DMS 273 treated with DMSO at 0.1 percent for 48 hours (cell line): ENCODE measurements at regions not wholly inside any gene's neighbourhood (a gene's known extent, or its start where the extent isn't known, plus 50 kb on each side); places are given as distances from the start of the nearest gene placed in this dataset.
"Not testable (repeated sequence)": the region's sequence is repeated elsewhere in the genome, so short reads cannot be mapped to it uniquely, and the experiment has no call there.

Experiments used
- DNase-seq: peaks from one replicate; lab custom pipeline; 2025; lab: John Stamatoyannopoulos, UW

DNA sequence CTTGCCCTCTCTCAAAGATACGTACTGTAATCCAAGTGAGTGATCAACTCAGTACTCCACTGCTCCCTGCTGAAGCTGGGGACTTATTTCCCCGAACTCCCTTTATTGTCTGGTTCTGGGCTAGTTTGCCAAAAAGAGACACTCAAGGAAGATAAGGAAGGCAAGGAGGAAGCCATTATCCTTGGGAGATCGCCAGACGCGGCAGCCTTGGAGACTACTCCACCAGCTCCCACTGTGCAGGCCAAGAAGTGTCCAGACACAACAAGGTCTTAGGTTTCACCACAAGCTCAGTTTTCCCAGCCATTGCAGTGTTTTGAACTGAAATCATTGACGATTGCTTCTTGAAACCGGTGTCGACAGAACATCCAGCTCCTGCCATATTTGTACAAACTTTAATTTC is 439.6 kb upstream of the UBE2E3 start:
- no peak for DNase-seq

- no peak for DNase-seq
Measured at GRCh38 chr2:180539541-180539940, 440.9 kb upstream of the UBE2E3 start.

GRCh38 chr2:180535289-180535688 is 445.1 kb upstream of the UBE2E3 start:
- no peak for DNase-seq

DNA sequence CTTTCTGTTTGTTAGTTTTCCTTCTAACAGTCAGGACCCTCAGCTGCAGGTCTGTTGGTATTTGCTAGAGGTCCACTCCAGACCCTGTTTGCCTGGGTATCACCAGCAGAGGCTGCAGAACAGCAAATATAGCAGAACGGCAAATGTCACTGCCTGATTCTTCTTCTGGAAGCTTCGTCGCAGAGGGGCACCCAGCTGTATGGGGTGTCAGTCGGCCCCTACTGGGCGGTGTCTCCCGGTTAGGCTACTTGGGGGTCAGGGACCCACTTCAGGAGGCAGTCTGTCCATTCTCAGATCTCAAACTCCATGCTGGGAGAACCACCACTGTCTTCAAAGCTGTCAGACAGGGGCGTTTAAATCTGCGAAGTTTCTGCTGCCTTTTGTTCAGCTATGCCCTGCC is 448.6 kb upstream of the UBE2E3 start:
- not testable (repeated sequence) for DNase-seq

GRCh38 chr2:180524499-180524898 is 455.9 kb upstream of the UBE2E3 start:
- DNase-seq, result peak; percentile 55

DNA sequence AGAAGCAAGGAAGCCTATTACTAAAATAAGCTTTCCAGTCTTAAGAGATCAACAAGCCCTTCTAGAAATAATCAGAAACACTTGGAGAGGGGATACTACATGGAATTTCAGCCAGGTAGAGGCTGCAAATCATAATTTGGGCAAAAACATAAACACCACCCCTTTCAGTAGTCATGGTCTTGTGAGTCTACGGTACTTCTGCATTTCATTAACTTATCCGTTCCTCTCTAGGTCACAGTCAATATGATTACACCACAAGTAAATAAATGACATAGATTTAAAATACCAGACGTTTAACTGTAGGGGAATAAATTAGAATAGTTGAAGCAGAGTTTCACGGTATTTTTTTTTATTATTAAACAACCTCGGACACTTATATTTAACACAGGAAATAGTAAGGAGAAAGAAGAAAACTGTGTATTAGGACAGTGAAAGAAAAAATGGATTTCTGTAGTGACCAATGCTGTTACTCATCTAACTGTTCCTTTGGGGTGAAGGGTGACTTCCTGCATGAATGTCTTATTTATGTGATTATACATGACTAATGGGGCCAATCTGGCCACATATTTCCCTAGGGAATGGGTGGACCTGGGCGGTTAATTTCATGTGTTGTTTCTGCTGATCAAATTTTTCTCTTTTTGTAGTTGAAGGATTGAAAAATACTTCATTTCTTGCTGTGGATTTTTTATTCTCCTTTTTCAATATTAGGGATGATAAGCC is 456.6 kb upstream of the UBE2E3 start:
- DNase-seq, result no peak

DNA sequence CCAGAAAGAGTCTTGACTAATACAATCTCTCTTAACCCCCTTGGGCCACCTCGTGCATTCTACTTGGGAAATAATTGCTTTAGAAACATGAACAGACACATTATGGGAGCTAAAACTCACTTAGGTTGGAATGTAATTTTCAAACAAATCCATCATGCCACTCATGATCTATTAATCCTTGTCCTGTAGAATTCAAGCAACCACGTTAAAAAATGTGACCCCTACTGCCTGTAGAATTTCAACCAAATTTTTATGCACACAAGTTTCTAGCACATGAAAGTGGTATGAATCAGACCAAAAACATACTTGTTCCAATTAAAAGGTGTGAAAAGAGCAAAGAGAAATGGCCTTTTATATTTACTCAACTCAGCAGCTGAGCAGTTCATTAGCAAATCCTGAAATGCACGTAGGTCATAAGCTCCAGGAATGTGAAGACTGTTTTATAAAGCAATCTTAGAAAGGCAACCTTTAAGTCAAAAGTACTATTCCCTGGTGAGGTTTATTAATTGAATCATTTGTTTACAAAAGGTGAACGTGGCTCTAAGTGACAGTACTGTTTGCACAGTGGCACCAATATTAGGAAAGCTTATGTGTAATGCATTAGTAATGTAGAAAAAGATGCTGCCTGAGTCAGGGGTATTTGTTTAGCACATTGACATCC is 459.4 kb upstream of the UBE2E3 start:
- DNase-seq, result no peak

GRCh38 chr2:180520206-180520605 is 460.2 kb upstream of the UBE2E3 start:
- DNase-seq, result no peak

GRCh38 chr2:180519276-180519675 is 461.1 kb upstream of the UBE2E3 start:
- no peak for DNase-seq

- DNase-seq, result no peak
Measured at GRCh38 chr2:180516232-180516631, 464.2 kb upstream of the UBE2E3 start.

DNA sequence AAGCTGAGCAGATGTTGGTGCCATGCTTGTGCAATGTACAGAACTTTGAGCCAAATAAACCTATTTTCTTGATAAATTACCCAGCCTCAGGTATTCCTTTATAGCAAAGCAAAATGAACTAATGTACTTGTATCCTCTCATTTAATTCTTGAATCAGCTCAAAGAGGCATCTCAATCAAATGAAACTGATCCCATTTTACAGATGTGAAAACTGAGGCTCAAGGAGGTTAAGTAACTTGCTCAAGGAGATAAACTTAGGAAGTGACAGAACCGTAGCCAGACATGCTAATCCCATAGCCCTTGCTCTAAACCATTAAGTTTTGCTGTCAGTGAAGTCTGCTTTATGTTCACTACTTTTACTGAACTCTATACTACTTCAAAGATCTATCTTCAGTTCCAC is 467.0 kb upstream of the UBE2E3 start:
- DNase-seq, result no peak

- DNase-seq, result no peak
Measured at GRCh38 chr2:180508458-180508857, 471.9 kb upstream of the UBE2E3 start.

DNA sequence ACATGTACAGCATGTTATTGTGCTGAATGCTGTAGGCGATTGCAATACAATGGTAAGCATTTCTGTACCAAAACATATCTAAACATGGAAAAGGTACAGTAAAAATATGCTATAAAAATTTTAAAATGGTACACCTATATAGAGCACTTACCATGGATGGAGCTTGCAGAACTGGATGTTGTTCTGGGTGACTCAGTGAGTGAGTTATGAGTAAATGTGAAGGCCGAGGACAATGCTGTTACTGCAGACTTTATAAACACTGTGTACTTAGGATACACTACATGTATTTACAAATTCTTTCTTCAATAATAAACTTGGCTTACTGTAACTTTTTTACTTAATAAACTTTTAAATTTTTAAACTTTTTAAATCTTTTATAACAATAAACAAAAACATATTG is 473.4 kb upstream of the UBE2E3 start:
- no peak for DNase-seq

- DNase-seq, result no peak
Measured at GRCh38 chr2:180505203-180505602, 475.2 kb upstream of the UBE2E3 start.

GRCh38 chr2:180497621-180498152 is 482.7 kb upstream of the UBE2E3 start:
- no peak for DNase-seq

DNA sequence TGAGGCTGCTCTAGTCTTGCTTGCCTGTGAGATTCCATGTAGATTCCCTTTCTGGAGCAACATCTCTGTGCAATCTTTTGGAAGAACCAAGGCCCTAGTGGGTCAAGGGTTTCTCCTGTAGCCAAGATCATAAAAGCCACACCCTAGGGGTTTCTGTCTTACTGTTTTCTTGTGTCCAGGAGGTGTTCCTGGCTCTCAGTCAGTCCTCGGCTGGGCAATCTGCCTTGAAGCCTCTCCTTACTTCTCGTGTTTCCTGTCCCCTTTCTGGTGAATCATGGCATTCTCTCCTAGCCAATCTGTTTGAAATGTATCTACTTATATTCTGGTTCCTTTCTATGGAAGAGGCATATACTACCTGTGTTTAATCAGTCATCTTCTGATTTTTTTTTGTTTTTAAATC is 484.8 kb upstream of the UBE2E3 start:
- DNase-seq, result no peak

- DNase-seq, result no peak
Measured at GRCh38 chr2:180494286-180494685, 486.1 kb upstream of the UBE2E3 start.

DNA sequence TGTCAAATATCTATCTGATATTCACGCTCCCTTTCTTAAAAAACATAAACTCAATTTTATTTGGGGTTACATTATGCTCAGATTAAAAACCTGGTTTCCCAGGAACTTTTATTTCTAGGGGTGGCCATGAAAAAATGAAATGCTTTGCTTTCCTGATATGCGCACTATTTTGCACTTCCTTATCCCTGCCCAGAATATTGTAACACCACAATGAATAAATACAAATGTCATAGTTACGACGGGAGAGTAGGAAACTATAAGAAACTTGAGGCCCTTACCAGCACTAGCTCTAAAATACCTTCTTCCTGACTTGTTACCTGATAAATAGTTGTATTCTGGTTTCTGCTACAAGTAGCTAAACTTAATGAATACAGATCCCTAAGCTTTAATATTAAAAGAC is 475.6 kb upstream of the CWC22 start:
- DNase-seq, result no peak

DNA sequence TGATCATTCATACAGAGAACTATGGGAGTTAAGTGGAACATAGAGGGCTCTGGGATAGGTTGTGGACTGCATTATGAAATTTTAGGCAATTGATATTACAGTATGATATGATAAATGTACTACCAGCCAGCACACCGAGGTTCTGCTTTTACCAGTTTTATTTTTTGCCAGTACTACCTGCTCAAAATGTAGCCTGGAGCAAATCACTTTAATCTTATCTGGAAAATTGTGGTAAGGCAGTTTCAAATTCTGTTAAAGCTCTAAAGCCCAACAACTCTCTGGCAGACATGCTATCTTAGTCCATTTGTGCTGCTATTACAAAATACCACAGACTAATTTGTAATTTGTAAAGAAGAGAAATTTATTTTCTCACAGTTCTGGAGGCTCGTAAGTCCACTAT is 474.9 kb upstream of the CWC22 start:
- DNase-seq, result no peak

GRCh38 chr2:180478883-180479282 is 471.8 kb upstream of the CWC22 start:
- DNase-seq, result no peak

DNA sequence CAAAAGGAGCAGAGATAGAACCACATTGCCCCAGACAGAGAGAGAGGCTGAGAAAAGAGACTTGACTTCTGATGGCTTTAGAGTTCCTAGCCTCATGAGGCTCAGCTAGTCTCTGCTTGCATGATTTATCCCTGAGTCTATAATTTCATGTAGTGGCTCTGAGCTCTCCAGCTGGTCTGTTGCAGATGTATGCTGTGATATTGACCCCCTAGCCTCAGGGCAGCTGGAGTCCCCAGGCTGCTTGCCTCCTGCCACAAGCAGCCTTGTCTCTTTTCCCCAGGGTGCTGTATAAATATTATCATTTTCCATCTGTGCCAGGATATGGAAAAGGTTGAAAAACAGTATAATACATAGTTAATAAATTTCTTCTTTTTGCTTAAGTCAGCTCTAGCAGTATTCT is 467.6 kb upstream of the CWC22 start:
- DNase-seq, result peak; percentile 68

- DNase-seq, result no peak
Measured at GRCh38 chr2:180473456-180473855, 466.4 kb upstream of the CWC22 start.

GRCh38 chr2:180472133-180472532 is 465.0 kb upstream of the CWC22 start:
- no peak for DNase-seq

DNA sequence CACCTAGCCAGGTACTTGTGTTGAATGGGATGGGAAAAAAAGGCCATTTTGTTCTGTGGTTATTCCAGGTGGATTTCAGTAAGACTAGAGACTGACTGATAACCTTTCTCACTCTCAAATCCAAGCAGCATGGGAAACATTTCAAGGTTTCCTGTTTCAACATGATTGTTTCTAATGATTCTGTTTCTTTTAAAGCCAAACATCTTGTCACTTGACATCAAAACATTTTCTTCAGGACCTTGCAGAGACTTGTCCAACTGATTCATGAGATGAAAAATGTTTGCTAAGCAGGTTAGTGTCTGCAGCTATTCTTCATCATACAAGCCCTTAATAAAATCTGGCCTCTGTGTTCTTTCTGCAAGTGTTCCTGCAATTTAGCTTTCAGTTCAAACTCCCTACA is 456.5 kb upstream of the CWC22 start:
- DNase-seq, result no peak
